NCI-H187 treated with DMSO at 0.1 percent for 48 hours (cell line): ENCODE measurements at regions not wholly inside any gene's neighbourhood (a gene's known extent, or its start where the extent isn't known, plus 50 kb on each side); places are given as distances from the start of the nearest gene placed in this dataset.

Experiments used
- DNase-seq: peaks from one replicate; lab custom pipeline; 2025; lab: John Stamatoyannopoulos, UW

DNA sequence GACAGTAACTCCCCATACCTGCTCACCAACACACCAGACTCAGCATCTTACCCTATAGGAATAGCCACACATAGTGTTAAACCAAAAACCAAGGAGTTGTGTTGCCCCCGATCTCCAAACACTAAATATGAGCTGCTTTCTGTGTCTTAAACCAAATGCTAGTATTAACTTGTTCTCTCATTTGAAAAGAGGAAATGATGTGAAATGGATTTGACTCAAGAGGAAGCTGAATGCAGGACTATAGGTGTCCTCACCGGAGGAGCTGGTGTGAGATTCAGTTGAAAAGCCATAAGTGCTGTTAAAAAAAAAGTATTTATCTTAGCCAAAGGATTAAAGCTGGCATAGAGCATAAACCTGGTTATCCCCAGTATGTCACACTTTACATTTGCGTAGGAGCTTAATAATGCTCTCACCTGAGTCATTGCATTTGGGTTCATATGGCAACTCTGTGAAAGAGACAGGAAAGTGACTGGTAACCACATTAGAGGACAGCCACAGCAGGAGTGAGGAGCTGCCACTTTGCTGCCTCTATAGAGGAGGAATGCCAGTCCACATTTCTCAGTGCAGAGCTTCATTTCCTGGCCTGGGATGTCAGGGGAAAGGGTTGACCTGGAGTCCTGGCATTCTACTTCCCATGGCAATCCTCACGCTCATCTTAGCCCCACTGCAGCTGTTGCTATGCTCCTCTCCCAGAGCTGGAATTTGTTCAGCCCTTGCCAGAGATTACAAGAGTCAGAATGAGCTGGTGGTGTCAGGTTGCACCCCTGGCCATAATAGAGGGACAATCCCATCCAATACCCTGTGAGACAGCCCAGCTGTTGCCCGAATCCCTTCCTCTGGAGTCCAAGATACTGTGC lies 143.3 kb upstream of the ANKFN1 start:
- no peak for DNase-seq

DNA sequence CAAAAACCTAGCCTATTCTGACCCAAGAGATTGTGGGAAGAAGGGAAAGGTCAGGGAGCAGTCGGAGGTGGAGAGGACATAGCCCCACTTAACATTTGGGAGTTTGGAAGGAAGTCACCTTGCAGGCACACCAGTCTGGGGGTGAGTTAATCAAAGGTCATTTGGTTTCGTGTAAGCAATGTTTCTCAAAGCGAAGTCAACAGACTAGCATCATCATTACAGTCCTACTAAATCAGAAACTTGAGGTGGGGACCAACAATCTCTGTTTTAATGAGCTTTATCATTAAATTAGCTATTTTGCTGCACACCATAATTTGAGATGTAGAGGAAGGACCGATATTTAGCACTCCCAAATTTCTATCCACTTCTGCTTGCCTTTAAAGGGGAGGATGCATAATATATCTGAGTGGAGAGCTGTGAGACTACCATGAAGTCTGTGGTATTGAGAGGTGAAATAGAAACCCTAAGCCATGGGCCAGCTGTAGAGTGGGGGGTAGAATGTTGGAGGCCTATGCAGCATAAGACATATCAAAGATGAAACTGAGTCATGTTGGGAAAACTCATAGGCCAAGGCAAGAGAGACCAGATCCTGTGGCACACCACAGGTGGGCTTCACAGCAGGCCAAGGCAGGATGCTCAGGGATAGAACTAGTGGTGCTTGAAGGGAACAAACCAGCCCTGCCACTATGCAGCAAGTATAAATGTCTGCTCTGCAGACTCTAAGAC lies 141.7 kb upstream of the ANKFN1 start:
- DNase-seq: no peak

GRCh38 chr17:56018211-56018610 lies 135.1 kb upstream of the ANKFN1 start:
- DNase-seq: no peak

DNA sequence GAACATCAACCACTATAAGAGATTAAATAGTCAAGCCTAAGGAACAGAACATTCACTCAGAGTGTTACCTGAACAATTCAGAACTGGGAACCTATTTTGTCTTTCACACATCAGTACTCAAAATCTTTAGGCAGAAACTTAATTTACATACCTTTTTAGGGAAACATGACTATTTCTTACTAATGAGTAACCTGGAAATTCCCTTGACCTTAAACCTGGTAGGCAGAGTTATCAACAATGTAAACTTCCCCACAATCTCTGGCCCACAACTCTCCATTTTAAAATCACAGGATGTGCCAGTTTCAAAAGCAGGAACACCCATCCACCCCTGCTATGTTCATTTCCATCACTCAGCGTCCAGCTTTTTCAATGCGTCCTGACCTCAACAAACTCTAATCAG lies 132.9 kb upstream of the ANKFN1 start:
- no peak for DNase-seq

DNA sequence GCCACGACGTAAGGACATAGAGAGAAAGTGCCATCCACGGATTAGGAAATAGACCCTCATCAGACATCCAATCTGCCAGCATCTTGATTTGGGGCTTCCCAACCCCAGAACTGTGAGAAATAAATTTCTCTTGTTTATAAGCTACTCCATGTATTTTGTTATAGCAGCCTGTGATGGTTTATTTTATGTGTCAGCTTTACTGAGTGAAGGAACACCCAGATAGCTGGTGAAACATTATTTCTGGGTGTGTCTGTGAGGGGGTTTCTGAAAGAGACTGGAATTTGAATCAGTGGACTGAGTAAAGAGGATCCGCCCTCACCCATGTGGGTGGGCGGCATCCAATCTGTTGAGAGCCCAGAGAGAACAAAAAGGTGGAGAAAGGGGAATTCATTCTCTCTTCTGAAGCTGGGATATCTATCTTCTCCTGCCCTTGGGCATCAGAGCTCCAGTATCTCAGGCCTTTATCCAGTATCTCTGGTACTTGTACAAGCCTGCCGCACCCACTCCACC lies 131.5 kb upstream of the ANKFN1 start:
- DNase-seq: no peak

- DNase-seq: no peak
Observed at GRCh38 chr17:56023851-56024250, 129.4 kb upstream of the ANKFN1 start.

DNA sequence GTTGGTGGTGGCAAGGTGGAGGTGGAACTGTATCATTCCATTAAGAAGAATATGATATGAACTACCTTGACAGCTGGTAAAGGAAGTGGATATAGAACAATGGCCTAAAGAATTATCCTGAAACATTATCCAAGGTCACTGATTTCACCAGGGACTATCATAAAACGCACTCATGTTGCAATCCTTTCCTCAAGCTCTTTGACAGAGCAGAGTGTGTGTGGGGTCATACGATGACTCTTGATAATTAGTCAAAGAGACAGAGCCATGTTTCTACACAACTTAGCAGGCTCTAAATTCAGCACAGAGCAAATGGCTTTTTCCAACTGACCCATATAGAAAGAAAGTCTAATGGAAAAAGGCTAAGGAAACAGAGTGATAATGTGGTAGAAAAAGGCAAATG lies 126.4 kb upstream of the ANKFN1 start:
- DNase-seq: no peak

GRCh38 chr17:56028837-56029236 lies 124.4 kb upstream of the ANKFN1 start:
- DNase-seq: no peak

GRCh38 chr17:56030009-56030624 lies 123.2 kb upstream of the ANKFN1 start:
- DNase-seq: no peak

- DNase-seq: no peak
Observed at GRCh38 chr17:56031636-56032035, 121.6 kb upstream of the ANKFN1 start.

- no peak for DNase-seq
Observed at GRCh38 chr17:56034197-56034635, 119.1 kb upstream of the ANKFN1 start.

- no peak for DNase-seq
Observed at GRCh38 chr17:56038131-56038530, 115.1 kb upstream of the ANKFN1 start.

DNA sequence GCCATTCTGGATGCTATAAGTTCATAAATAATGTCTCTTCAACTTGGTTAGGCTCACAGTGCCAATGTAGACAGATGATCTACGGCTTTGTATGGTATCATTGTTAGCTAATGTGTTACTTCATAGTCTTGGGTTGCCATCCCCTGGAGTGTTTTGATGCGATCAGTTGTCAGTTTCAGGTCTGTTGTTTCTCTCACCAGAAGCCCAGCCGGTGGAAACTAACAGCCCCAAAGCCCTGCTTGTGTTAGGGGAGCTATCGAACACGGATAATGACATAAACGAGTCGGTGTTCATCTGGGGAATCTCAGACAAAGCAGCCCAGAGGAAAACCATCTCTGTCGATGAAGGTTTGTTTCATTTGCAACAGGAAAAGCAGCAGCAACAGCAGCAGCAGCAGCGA lies 107.4 kb upstream of the ANKFN1 start:
- DNase-seq: no peak

DNA sequence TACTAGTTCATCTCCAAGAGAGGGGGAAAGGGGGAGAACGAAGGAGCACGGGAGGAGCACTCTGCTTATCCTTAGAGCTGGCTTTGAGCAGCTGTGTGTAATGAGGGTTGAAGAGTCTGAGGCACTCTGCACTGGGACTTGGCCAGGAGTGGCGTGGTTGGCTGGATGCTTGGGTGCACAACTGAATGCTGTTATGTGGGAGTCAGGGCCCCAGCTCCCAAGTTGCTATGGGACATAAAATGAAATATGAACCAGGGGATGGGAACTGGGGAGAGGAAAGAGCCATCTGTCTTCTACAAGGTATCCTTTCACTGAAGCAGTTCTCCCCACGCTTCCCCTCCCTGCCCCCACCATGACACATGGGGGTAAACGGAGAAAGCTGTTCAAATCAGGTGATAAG lies 105.9 kb upstream of the ANKFN1 start:
- DNase-seq: peak; percentile 31

- DNase-seq: no peak
Observed at GRCh38 chr17:56057869-56058268, 95.4 kb upstream of the ANKFN1 start.

- DNase-seq: no peak
Observed at GRCh38 chr17:56064506-56064905, 88.8 kb upstream of the ANKFN1 start.

DNA sequence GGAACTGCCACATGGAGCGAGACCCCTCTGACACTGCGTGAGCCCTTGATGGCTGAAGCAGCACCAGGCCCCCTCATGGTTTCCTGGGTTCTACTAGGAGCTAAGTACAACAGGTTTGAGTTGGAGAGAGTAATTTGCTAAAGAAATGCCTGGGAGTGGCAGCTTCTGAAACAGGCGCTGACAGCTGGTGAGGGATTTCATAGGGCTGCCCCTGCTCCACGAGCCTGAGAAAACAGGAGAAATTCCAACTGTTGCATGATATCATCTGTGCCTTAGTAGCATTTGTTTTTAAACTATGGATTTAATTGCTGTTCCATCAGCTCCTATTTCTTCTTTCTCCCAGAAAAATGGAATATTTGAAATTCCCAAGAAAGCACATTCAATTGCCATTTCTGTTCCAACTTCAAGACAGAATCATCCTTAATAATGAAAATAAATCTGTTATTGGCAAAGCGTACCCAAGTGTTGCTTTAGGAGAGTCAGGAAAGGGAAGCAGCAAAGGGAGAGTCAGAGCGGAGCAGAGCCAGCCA lies 78.8 kb upstream of the ANKFN1 start:
- DNase-seq: no peak

- DNase-seq: no peak
Observed at GRCh38 chr17:56076980-56077379, 76.3 kb upstream of the ANKFN1 start.

GRCh38 chr17:56083475-56083874 lies 69.8 kb upstream of the ANKFN1 start:
- no peak for DNase-seq

GRCh38 chr17:56085576-56086267 lies 67.6 kb upstream of the ANKFN1 start:
- DNase-seq: no peak

DNA sequence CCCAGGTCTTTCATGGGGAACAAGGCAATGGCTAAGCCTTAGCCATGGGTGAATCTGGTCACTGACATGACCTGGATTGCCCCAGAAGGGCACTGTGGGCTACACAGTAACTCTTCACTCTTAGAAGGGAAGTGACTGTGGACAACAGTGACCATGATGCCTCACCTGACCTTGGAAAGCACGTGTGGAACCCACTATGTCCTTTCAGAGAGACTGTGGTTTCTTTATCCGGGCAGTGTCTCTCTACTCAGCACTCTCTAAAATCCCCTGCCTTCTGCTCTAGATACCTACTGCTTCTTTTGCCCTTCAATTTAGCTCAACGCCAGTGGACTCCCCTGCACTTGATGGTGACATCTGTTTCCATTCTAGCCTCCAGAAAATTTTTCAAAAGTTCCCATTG lies 66.1 kb upstream of the ANKFN1 start:
- no peak for DNase-seq
